Loucy (cell line): ENCODE measurements at regions not wholly inside any gene's neighbourhood (a gene's known extent, or its start where the extent isn't known, plus 50 kb on each side); places are given as distances from the start of the nearest gene placed in this dataset.

Source experiments
- H2AFZ ChIP-seq: fragments of 200-600 bp; sonication (generic); 2 replicates; pipeline ENCODE4 v1.6.0; 2016; ENCODE audit warnings: antibody characterized with exemption, mild to moderate bottlenecking, low read length, moderate library complexity
- H3F3A ChIP-seq: fragments of 200-600 bp; 2 replicates; pipeline ENCODE4 v1.6.0; 2016; ENCODE audit warnings: antibody characterized with exemption, low read depth, mild to moderate bottlenecking
- H3K27me3 ChIP-seq: fragments of 200-600 bp; sonication (generic); 2 replicates; pipeline ENCODE4 v1.6.1; 2014; ENCODE audit warnings: low read length, mild to moderate bottlenecking; ENCODE audit not compliant: insufficient read depth, poor library complexity, severe bottlenecking
- H3K36me3 ChIP-seq: fragments of 200-600 bp; sonication (generic); 2 replicates; pipeline ENCODE4 v1.6.1; 2016; ENCODE audit warnings: low read length; ENCODE audit not compliant: insufficient read depth
- H3K4me1 ChIP-seq: fragments of 200-600 bp; sonication (generic); 2 replicates; pipeline ENCODE4 v1.5.1; 2014; ENCODE audit warnings: low read length, mild to moderate bottlenecking; ENCODE audit not compliant: insufficient read depth, poor library complexity, severe bottlenecking
- H3K4me2 ChIP-seq: fragments of 200-600 bp; sonication (generic); 2 replicates; pipeline ENCODE4 v1.6.0; 2014; ENCODE audit warnings: antibody characterized with exemption, low read length, low read depth, mild to moderate bottlenecking; ENCODE audit not compliant: poor library complexity, severe bottlenecking
- H3K4me3 ChIP-seq: fragments of 200-600 bp; sonication (generic); 2 replicates; pipeline ENCODE4 v1.5.1; 2014; ENCODE audit warnings: low read length, mild to moderate bottlenecking, mixed read lengths; ENCODE audit not compliant: poor library complexity, severe bottlenecking
- H3K79me2 ChIP-seq: fragments of 200-600 bp; sonication (generic); 2 replicates; pipeline ENCODE4 v1.6.1; 2014; ENCODE audit warnings: low read length; ENCODE audit not compliant: insufficient read depth
- H3K9ac ChIP-seq: fragments of 200-600 bp; sonication (generic); 2 replicates; pipeline ENCODE4 v1.6.0; 2014; ENCODE audit warnings: mild to moderate bottlenecking, low read depth, low read length, moderate library complexity; ENCODE audit not compliant: poor library complexity, severe bottlenecking
- H3K9me2 ChIP-seq: fragments of 200-600 bp; sonication (generic); replicated peaks from 2 replicates; pipeline ENCODE4 v1.6.1; 2016; ENCODE audit warnings: low read depth, low read length, mixed read lengths
- H3K9me3 ChIP-seq: fragments of 200-600 bp; sonication (generic); 2 replicates; pipeline ENCODE4 v1.6.1; 2014; ENCODE audit warnings: mild to moderate bottlenecking, antibody characterized with exemption, low read length, low read depth; ENCODE audit not compliant: insufficient read depth
- H4K20me1 ChIP-seq: fragments of 200-600 bp; sonication (generic); 2 replicates; pipeline ENCODE4 v1.6.0; 2014; ENCODE audit warnings: antibody characterized with exemption, low read length, mild to moderate bottlenecking; ENCODE audit not compliant: insufficient read depth, poor library complexity, severe bottlenecking
- EZH2phosphoT487 ChIP-seq: fragments of 200-600 bp; IDR thresholded peaks from 2 replicates; pipeline ENCODE4 v1.6.1; 2018; ENCODE audit warnings: antibody characterized with exemption, mild to moderate bottlenecking, moderate library complexity, borderline replicate concordance
- TF ChIP-seq, protein P1 (sequence below): fragments of 200-600 bp; sonication (generic); conservative IDR thresholded peaks from 2 replicates; pipeline ENCODE4 v1.5.1; 2014; ENCODE audit warnings: mild to moderate bottlenecking, antibody characterized with exemption, low read length

DNA sequence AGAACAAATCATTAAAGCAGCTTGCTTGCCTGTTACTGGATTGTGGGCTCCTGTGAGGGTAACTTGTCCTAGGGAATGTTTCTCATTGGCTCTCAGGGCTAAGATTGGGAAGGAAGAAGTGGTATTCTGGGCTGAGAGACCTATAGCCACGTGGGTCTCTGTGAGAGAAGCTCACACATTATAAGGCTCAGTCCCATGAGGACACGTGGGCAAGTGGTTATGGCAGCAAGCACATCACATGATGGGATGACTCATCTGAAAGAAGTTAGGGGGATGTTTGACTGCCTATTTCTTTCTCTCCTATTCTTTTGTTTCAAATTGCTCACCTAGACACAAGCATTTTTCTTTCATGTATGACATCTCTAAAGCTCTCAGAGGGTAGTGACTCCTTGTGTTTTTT, 418.0 kb upstream of the ST6GAL2 start:
- H3K4me2 ChIP-seq: peak overlapping the region; percentile 43

GRCh38 chr2:107305966-107306365, 420.0 kb upstream of the ST6GAL2 start:
- TF ChIP-seq, protein P1, sequence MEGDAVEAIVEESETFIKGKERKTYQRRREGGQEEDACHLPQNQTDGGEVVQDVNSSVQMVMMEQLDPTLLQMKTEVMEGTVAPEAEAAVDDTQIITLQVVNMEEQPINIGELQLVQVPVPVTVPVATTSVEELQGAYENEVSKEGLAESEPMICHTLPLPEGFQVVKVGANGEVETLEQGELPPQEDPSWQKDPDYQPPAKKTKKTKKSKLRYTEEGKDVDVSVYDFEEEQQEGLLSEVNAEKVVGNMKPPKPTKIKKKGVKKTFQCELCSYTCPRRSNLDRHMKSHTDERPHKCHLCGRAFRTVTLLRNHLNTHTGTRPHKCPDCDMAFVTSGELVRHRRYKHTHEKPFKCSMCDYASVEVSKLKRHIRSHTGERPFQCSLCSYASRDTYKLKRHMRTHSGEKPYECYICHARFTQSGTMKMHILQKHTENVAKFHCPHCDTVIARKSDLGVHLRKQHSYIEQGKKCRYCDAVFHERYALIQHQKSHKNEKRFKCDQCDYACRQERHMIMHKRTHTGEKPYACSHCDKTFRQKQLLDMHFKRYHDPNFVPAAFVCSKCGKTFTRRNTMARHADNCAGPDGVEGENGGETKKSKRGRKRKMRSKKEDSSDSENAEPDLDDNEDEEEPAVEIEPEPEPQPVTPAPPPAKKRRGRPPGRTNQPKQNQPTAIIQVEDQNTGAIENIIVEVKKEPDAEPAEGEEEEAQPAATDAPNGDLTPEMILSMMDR: no peak
- TF ChIP-seq EZH2phosphoT487: no peak
- Histone ChIP-seq H3K79me2 (no peaks in the 10 kb centered on the region), H3K4me1 (peaks cover 9% of the 10 kb centered on the region), H2AFZ (no peak overlapping the region), H3K4me3 (no peak overlapping the region), H3K9ac (no peak overlapping the region), H3K4me2 (no peak overlapping the region), H3K9me2 (no peaks in the 10 kb centered on the region), H3F3A (no peaks in the 10 kb centered on the region), H3K27me3 (no peaks in the 10 kb centered on the region), H3K9me3 (no peaks in the 10 kb centered on the region), H3K36me3 (no peaks in the 10 kb centered on the region), H4K20me1 (no peaks in the 10 kb centered on the region)

More for the DNA sequence above, 418.0 kb upstream of the ST6GAL2 start:
- Histone ChIP-seq H2AFZ (peak overlapping the region; percentile 91), H3K4me3 (no peak overlapping the region), H3K79me2 (no peaks in the 10 kb centered on the region), H3K36me3 (no peaks in the 10 kb centered on the region), H4K20me1 (no peaks in the 10 kb centered on the region), H3K4me1 (peaks cover 9% of the 10 kb centered on the region), H3K9me2 (no peaks in the 10 kb centered on the region), H3K9me3 (no peaks in the 10 kb centered on the region), H3F3A (no peaks in the 10 kb centered on the region), H3K27me3 (no peaks in the 10 kb centered on the region), H3K9ac (no peak overlapping the region)
- TF ChIP-seq, protein P1: no peak
- TF ChIP-seq EZH2phosphoT487: no peak

DNA sequence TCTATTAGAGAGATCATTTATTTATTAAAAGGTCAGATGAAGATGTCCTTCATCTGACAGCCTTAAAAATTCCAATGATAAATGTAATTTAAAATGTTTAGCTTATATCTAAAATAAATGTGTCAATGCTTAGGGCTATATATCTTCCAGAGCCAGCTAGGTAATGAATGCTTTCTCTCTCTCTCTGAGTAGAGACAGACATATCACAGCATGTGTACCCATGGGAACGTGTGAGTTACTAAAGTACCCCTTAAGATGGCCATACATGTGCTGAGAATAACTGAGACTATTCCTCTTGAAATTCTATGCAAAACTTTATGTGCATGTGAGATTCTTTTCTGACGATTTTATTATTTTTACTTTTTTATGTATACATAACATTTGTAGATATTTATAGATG, 420.9 kb upstream of the ST6GAL2 start:
- no peak overlapping the region for H3K4me2 ChIP-seq
- no peaks in the 10 kb centered on the region for H3K79me2 ChIP-seq
- no peaks in the 10 kb centered on the region for H3K9me2 ChIP-seq
- TF ChIP-seq, protein P1: no peak
- no peak for TF ChIP-seq EZH2phosphoT487
- no peaks in the 10 kb centered on the region for H3K9me3 ChIP-seq
- H3K27me3 ChIP-seq: no peaks in the 10 kb centered on the region
- no peak overlapping the region for H3K9ac ChIP-seq
- no peaks in the 10 kb centered on the region for H4K20me1 ChIP-seq
- H3K4me1 ChIP-seq: peaks cover 9% of the 10 kb centered on the region
- no peak overlapping the region for H3K4me3 ChIP-seq
- H3F3A ChIP-seq: no peaks in the 10 kb centered on the region
- H3K36me3 ChIP-seq: no peaks in the 10 kb centered on the region
- H2AFZ ChIP-seq: no peak overlapping the region
